KMS-11 (cell line): ENCODE measurements at regions not wholly inside any gene's neighbourhood (a gene's known extent, or its start where the extent isn't known, plus 50 kb on each side); places are given as distances from the start of the nearest gene placed in this dataset.

Source experiments
- H2AFZ ChIP-seq: fragments of 200-600 bp; sonication (generic); 2 replicates; pipeline ENCODE4 v1.6.1; 2016; ENCODE audit warnings: antibody characterized with exemption, mixed run types, low read depth
- H3K27ac ChIP-seq: fragments of 200-600 bp; sonication (generic); 2 replicates; pipeline ENCODE4 v1.6.1; 2016; ENCODE audit warnings: mild to moderate bottlenecking, mixed run types
- H3K27me3 ChIP-seq: fragments of 200-600 bp; sonication (generic); 2 replicates; pipeline ENCODE4 v1.6.1; 2017; ENCODE audit warnings: mild to moderate bottlenecking, low read depth, mixed run types, moderate library complexity; ENCODE audit not compliant: insufficient read depth
- H3K36me3 ChIP-seq: fragments of 200-600 bp; sonication (generic); 2 replicates; pipeline ENCODE4 v1.6.1; 2017; ENCODE audit warnings: mild to moderate bottlenecking, mixed run types; ENCODE audit not compliant: insufficient read depth
- H3K4me1 ChIP-seq: fragments of 200-600 bp; sonication (generic); 2 replicates; pipeline ENCODE4 v1.6.1; 2016; ENCODE audit warnings: mild to moderate bottlenecking, low read depth, mixed run types; ENCODE audit not compliant: poor library complexity, severe bottlenecking
- H3K4me2 ChIP-seq: fragments of 200-600 bp; sonication (generic); 2 replicates; pipeline ENCODE4 v1.7.0; 2016; ENCODE audit warnings: mild to moderate bottlenecking, mixed run types
- H3K4me3 ChIP-seq: fragments of 200-600 bp; sonication (generic); IDR thresholded peaks from 2 replicates; pipeline ENCODE4 v1.6.1; 2017; ENCODE audit warnings: low read depth, low read length, mixed read lengths; ENCODE audit not compliant: insufficient read depth
- H3K79me2 ChIP-seq: fragments of 200-600 bp; sonication (generic); 2 replicates; pipeline ENCODE4 v1.6.1; 2016; ENCODE audit warnings: low read depth, mixed run types; ENCODE audit not compliant: insufficient read depth
- H3K9ac ChIP-seq: fragments of 200-600 bp; sonication (generic); 2 replicates; pipeline ENCODE4 v1.6.1; 2016; ENCODE audit warnings: mild to moderate bottlenecking, mixed run types
- H4K20me1 ChIP-seq: fragments of 200-600 bp; sonication (generic); 2 replicates; pipeline ENCODE4 v1.6.1; 2016; ENCODE audit warnings: mild to moderate bottlenecking, mixed run types; ENCODE audit not compliant: insufficient read depth
- CTCF ChIP-seq: fragments of 200-600 bp; sonication (generic); conservative IDR thresholded peaks from 2 replicates; pipeline ENCODE4 v1.6.1; 2017; ENCODE audit warnings: low read depth, mild to moderate bottlenecking, antibody characterized with exemption, low read length, moderate library complexity, mixed read lengths

GRCh38 chr22:49712195-49712791 is 115.4 kb downstream of the BRD1 start:
- Histone ChIP-seq H3K9ac (no peak overlapping the region), H2AFZ (no peak overlapping the region), H3K4me1 (no peaks in the 10 kb centered on the region), H3K4me2 (no peak overlapping the region), H4K20me1 (no peaks in the 10 kb centered on the region), H3K36me3 (no peaks in the 10 kb centered on the region), H3K79me2 (no peaks in the 10 kb centered on the region), H3K27ac (no peak overlapping the region), H3K4me3 (no peak overlapping the region), H3K27me3 (peaks cover 15% of the 10 kb centered on the region; the same call in 1 of the 2 replicates)
- TF ChIP-seq CTCF, result no peak

GRCh38 chr22:49710746-49711145 is 116.9 kb downstream of the BRD1 start:
- no peaks in the 10 kb centered on the region for H3K4me1 ChIP-seq
- no peaks in the 10 kb centered on the region for H3K79me2 ChIP-seq
- no peak overlapping the region for H3K4me2 ChIP-seq
- no peak overlapping the region for H2AFZ ChIP-seq
- peaks cover 13% of the 10 kb centered on the region; the same call in 1 of the 2 replicates for H3K27me3 ChIP-seq
- TF ChIP-seq CTCF, result no peak
- no peaks in the 10 kb centered on the region for H4K20me1 ChIP-seq
- H3K36me3 ChIP-seq, result no peaks in the 10 kb centered on the region
- H3K27ac ChIP-seq, result no peak overlapping the region
- no peak overlapping the region for H3K9ac ChIP-seq
- H3K4me3 ChIP-seq, result no peak overlapping the region

GRCh38 chr22:49709464-49709863 is 118.2 kb downstream of the BRD1 start:
- H3K27ac ChIP-seq, result no peak overlapping the region
- H4K20me1 ChIP-seq, result no peaks in the 10 kb centered on the region
- no peaks in the 10 kb centered on the region for H3K36me3 ChIP-seq
- H3K4me3 ChIP-seq, result no peak overlapping the region
- H3K4me1 ChIP-seq, result no peaks in the 10 kb centered on the region
- TF ChIP-seq CTCF, result no peak
- peaks cover 7% of the 10 kb centered on the region; the same call in 1 of the 2 replicates for H3K27me3 ChIP-seq
- H3K79me2 ChIP-seq, result no peaks in the 10 kb centered on the region
- H3K4me2 ChIP-seq, result no peak overlapping the region
- H3K9ac ChIP-seq, result no peak overlapping the region
- H2AFZ ChIP-seq, result no peak overlapping the region

- no peak for TF ChIP-seq CTCF
- Histone ChIP-seq H3K4me2 (no peak overlapping the region), H3K4me3 (no peak overlapping the region), H4K20me1 (no peaks in the 10 kb centered on the region), H3K79me2 (no peaks in the 10 kb centered on the region), H3K36me3 (no peaks in the 10 kb centered on the region), H3K27me3 (peaks cover 11% of the 10 kb centered on the region; the same call in 1 of the 2 replicates), H3K4me1 (no peaks in the 10 kb centered on the region), H3K27ac (no peak overlapping the region), H3K9ac (no peak overlapping the region), H2AFZ (no peak overlapping the region)
Measured at GRCh38 chr22:49705972-49706352, 121.7 kb downstream of the BRD1 start.
